ENCODE measurements at regions not wholly inside any gene's neighbourhood (a gene's known extent, or its start where the extent isn't known, plus 50 kb on each side); places are given as distances from the start of the nearest gene placed in this dataset.

DNA sequence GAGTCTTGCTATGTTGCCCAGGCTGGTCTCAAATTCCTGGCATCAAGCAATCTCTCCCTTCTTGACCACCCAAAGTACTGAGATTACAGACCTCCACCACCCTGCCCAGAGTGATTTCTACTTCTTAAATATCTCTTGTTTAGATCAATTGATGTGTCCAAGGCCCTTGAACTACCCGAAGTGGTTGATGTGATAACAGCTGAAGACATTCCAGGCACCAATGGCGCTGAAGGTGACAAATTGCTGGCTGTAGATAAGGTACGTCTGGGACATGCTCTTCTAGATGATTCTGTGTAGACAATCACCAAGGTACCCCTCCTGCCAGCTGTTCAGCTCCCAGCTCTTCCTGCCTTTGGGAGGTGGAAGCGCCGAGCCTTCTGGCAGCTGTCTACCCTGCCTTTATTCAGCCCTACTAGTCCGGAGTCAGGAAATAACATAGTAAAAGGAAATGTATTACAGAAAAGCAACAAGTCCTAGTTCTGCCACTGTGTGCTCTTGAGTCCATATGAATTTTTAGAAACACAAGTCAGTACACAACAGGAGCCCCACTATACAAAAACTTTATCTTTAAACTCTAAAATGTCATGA is 61.3 kb upstream of the BZW1 start:
- TF ChIP-seq, protein P1, sequence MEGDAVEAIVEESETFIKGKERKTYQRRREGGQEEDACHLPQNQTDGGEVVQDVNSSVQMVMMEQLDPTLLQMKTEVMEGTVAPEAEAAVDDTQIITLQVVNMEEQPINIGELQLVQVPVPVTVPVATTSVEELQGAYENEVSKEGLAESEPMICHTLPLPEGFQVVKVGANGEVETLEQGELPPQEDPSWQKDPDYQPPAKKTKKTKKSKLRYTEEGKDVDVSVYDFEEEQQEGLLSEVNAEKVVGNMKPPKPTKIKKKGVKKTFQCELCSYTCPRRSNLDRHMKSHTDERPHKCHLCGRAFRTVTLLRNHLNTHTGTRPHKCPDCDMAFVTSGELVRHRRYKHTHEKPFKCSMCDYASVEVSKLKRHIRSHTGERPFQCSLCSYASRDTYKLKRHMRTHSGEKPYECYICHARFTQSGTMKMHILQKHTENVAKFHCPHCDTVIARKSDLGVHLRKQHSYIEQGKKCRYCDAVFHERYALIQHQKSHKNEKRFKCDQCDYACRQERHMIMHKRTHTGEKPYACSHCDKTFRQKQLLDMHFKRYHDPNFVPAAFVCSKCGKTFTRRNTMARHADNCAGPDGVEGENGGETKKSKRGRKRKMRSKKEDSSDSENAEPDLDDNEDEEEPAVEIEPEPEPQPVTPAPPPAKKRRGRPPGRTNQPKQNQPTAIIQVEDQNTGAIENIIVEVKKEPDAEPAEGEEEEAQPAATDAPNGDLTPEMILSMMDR (IDR thresholded peaks at IDR 0.05; ENCODE audit: low read depth, low read length), result no peak
- DNase-seq (ENCODE audit: low read depth in 2 of 2), result no peak
- no peak overlapping the region for H3K4me3 ChIP-seq (replicated peaks in 1 of 2; ENCODE audit: low read depth in 2 of 2, low read length in 2 of 2)

DNA sequence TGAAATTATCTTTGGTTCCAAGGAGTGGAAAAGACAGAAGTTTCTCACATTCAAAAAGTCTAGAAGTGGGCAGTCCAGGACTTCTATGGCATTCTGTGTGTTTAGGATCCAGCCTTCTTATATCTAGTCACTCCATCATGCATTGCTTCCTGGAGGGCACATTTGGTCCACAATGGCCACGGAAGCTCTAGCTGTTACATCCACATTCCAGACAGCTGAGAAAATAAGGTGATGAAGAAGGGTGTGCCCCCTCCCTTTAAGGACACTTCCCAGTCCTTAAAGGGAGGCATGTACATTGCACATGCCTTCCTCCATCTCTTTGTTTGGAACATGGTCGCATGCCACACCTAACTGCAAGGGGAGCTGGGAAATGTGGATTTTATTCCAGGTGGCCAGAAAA is 59.9 kb upstream of the BZW1 start:
- H3K4me3 ChIP-seq (replicated peaks in 1 of 2; ENCODE audit: low read depth in 2 of 2, low read length in 2 of 2), result no peak overlapping the region
- TF ChIP-seq, protein P1 (IDR thresholded peaks at IDR 0.05; ENCODE audit: low read depth, low read length), result no peak
- no peak for DNase-seq (ENCODE audit: low read depth in 2 of 2)

DNA sequence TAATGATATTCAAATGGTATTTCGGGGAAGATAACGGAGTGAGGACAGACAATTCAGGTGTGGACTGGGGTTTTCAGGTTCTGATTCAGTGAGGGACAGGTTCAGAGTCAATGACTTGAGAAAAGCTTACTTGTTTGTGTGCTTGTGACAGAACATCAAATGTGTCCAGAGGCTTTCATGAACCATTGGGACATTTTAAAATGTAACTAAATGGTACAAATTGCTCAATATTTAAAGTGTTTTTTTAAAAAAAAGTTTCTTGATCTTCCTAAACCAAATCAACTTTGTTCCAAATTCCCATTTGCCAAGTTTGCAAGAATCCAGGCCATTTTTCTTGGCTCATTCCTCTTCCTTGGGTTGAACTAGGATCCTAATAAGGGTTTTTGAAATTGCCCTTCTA is 59.4 kb upstream of the BZW1 start:
- no peak for DNase-seq (ENCODE audit: low read depth in 2 of 2)
- TF ChIP-seq, protein P1 (IDR thresholded peaks at IDR 0.05; ENCODE audit: low read depth, low read length), result no peak
- no peak overlapping the region for H3K4me3 ChIP-seq (replicated peaks in 1 of 2; ENCODE audit: low read depth in 2 of 2, low read length in 2 of 2)

DNA sequence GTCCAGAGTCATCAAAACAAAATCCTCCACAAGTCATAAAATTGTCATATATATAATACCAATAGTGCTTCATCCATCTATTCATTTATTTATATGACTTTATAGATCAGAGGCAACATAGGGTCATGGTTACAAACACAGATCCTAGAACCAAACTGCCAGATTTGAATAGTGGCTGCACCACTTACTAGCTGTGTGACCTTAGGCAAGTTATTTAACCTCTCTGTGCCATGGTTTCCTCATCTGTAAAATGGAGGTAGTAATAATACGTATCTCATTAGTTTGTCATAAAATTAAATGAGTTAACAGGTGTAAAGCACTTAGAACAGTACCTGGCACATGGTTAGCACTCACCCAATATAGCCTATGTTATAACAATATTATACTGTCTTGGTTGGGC is 58.9 kb upstream of the BZW1 start:
- TF ChIP-seq, protein P1 (IDR thresholded peaks at IDR 0.05; ENCODE audit: low read depth, low read length), result no peak
- no peak overlapping the region for H3K4me3 ChIP-seq (replicated peaks in 1 of 2; ENCODE audit: low read depth in 2 of 2, low read length in 2 of 2)
- no peak for DNase-seq (ENCODE audit: low read depth in 2 of 2)

DNA sequence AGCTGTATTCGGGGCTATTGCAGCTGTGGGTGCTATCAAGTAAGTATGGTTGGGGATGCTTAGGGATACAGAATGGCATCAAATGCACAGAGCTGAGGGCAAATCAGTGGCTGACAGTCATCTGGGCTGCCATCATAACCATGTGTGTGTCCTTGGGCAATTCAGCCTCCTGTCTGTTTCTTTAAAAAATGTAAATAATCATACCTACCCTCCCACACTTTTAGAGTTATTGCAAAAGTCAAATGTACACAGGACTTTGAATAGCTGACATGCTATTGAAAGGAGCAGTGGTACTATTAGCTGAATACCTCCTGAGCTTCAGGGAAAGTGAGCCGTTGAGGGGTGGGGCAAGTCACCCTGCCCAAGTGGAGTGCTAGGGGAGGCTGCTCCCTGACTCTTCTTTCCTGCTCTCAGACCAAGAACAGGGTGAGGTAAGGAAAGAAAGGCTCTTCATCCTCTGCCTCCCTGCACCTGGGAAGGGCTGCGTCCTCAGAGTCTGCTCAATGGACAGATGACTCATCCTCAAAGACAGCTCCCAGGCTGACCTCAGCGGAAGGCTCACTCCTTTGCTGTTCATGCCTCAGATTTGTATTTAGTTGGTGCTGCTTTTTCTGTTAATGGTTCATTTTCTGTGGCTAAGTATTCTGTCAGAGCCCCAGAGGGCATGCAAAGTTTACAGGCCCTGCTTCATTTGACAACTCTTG is 54.9 kb upstream of the BZW1 start:
- TF ChIP-seq, protein P1 (IDR thresholded peaks at IDR 0.05; ENCODE audit: low read depth, low read length), result no peak
- DNase-seq (ENCODE audit: low read depth in 2 of 2), result peak; percentile 61 to 84
- H3K4me3 ChIP-seq (replicated peaks in 1 of 2; ENCODE audit: low read depth in 2 of 2, low read length in 2 of 2), result no peak overlapping the region

DNA sequence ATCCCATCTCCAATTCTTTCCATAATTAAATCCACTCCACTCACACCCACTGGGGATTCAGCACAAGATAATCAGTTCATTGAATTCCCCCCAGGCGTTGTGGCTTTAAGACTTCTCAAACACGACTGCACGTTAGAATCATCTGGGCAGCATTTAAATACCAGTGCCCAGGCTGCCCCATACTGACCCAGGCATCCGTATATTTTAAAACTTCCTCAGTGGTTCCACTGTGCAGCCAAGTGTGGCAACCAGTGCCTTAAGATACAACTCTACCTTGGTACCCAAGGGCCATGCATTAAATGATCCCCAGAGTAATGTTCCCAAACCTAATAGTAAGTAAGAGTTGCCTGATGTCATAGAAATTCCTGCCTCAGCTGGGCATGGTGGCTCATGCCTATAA is 54.3 kb upstream of the BZW1 start:
- TF ChIP-seq, protein P1 (IDR thresholded peaks at IDR 0.05; ENCODE audit: low read depth, low read length), result no peak
- no peak overlapping the region for H3K4me3 ChIP-seq (replicated peaks in 1 of 2; ENCODE audit: low read depth in 2 of 2, low read length in 2 of 2)
- no peak for DNase-seq (ENCODE audit: low read depth in 2 of 2)
